Fibroblast of lung (primary cell): ENCODE measurements at regions not wholly inside any gene's neighbourhood (a gene's known extent, or its start where the extent isn't known, plus 50 kb on each side); places are given as distances from the start of the nearest gene placed in this dataset.

Experiments
- DNase-seq, 2 donors: peaks; one replicate each; pipeline versions ENCODE4 v3.0.0 to v3.0.0-alpha.2; 2010; ENCODE audit warnings: low read depth in 2 of 2
- H2AFZ ChIP-seq: 2 replicates; pipeline ENCODE4 v1.5.1; 2012; ENCODE audit warnings: low read length, control low read depth, inconsistent platforms
- H3K27ac ChIP-seq: 2 replicates; pipeline ENCODE4 v1.5.1; 2011; ENCODE audit warnings: low read length, control low read depth; ENCODE audit not compliant: insufficient read depth
- H3K27me3 ChIP-seq: 2 replicates; pipeline ENCODE4 v1.5.1; 2011; ENCODE audit warnings: mild to moderate bottlenecking, low read length; ENCODE audit not compliant: control insufficient read depth, insufficient read depth
- H3K36me3 ChIP-seq: 2 replicates; pipeline ENCODE4 v1.5.1; 2011; ENCODE audit warnings: low read length; ENCODE audit not compliant: control insufficient read depth, insufficient read depth
- H3K4me1 ChIP-seq: 2 replicates; pipeline ENCODE4 v1.5.1; 2011; ENCODE audit warnings: low read length; ENCODE audit not compliant: control insufficient read depth, insufficient read depth; ENCODE audit errors: extremely low read depth
- H3K4me2 ChIP-seq: 2 replicates; pipeline ENCODE4 v1.5.1; 2011; ENCODE audit warnings: low read length, control low read depth; ENCODE audit not compliant: insufficient read depth; ENCODE audit errors: extremely low read depth
- H3K4me3 ChIP-seq, 4 experiments: fragments of 200-600 bp in 1 of 4; sonication (generic) in 1 of 4; replicated peaks in 1 of 4; 2 replicates each; pipeline ENCODE4 v1.5.1; 2011 to 2016; ENCODE audit warnings: low read length in 4 of 4, low read depth in 3 of 4, mild to moderate bottlenecking in 3 of 4, control low read depth in 2 of 4, inconsistent platforms in 1 of 4, mixed read lengths in 1 of 4; ENCODE audit not compliant: insufficient read depth in 1 of 4; ENCODE audit errors: control extremely low read depth in 1 of 4
- H3K79me2 ChIP-seq: 2 replicates; pipeline ENCODE4 v1.5.1; 2012; ENCODE audit warnings: mild to moderate bottlenecking, low read length, inconsistent platforms; ENCODE audit not compliant: control insufficient read depth, insufficient read depth
- H3K9ac ChIP-seq: 2 replicates; pipeline ENCODE4 v1.5.1; 2011; ENCODE audit warnings: mild to moderate bottlenecking, low read length, control low read depth; ENCODE audit not compliant: insufficient read depth
- H3K9me3 ChIP-seq: 2 replicates; pipeline ENCODE4 v1.5.1; 2012; ENCODE audit warnings: low read depth, low read length; ENCODE audit not compliant: control insufficient read depth, insufficient read depth
- H4K20me1 ChIP-seq: 2 replicates; pipeline ENCODE4 v1.5.1; 2011; ENCODE audit warnings: low read length; ENCODE audit not compliant: control insufficient read depth, insufficient read depth; ENCODE audit errors: extremely low read depth
- EZH2 ChIP-seq: IDR thresholded peaks from 2 replicates; pipeline ENCODE4 v1.5.1; 2012; ENCODE audit warnings: low read length, control low read depth, mild to moderate bottlenecking; ENCODE audit errors: missing control alignments
- TF ChIP-seq, protein P1 (sequence below), 2 donors: IDR thresholded peaks in 1 of 2; conservative IDR thresholded peaks in 1 of 2; 1 replicate in 1 of 2; 2 replicates in 1 of 2; pipeline ENCODE4 v1.5.1; 2011 to 2012; ENCODE audit warnings: low read length in 2 of 2, control low read depth in 1 of 2, inconsistent platforms in 1 of 2, low read depth in 1 of 2, mild to moderate bottlenecking in 1 of 2

DNA sequence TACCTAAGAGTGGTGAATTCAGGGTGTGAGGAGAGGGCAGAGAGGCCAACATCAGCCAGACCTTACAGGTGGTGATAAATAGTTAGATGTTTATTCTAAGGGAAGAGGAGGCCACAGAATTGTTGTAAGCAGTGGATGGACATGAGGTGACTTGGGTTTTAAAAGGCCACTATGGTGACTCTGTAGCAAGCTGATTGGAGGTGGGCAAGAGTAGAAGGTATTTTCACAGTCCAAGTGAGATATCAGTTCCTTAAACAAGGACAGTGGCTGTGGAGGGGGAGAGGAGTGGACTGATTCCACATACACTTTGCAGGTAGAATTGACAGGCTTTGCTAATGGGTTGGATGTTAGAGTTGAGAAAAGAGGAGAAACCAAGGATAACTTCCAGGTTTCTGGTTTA is 60.8 kb upstream of the CLDN14 start:
- Histone ChIP-seq H3K27me3 (peaks cover 27% of the 10 kb centered on the region), H3K9me3 (no peaks in the 10 kb centered on the region), H2AFZ (no peak overlapping the region), H4K20me1 (no peaks in the 10 kb centered on the region), H3K36me3 (no peaks in the 10 kb centered on the region), H3K79me2 (no peaks in the 10 kb centered on the region), H3K4me1 (no peaks in the 10 kb centered on the region), H3K9ac (no peak overlapping the region), H3K4me3 (no peak overlapping the region), H3K4me2 (no peak overlapping the region), H3K27ac (no peak overlapping the region)
- DNase-seq = no peak
- no peak for TF ChIP-seq EZH2
- TF ChIP-seq, protein P1, sequence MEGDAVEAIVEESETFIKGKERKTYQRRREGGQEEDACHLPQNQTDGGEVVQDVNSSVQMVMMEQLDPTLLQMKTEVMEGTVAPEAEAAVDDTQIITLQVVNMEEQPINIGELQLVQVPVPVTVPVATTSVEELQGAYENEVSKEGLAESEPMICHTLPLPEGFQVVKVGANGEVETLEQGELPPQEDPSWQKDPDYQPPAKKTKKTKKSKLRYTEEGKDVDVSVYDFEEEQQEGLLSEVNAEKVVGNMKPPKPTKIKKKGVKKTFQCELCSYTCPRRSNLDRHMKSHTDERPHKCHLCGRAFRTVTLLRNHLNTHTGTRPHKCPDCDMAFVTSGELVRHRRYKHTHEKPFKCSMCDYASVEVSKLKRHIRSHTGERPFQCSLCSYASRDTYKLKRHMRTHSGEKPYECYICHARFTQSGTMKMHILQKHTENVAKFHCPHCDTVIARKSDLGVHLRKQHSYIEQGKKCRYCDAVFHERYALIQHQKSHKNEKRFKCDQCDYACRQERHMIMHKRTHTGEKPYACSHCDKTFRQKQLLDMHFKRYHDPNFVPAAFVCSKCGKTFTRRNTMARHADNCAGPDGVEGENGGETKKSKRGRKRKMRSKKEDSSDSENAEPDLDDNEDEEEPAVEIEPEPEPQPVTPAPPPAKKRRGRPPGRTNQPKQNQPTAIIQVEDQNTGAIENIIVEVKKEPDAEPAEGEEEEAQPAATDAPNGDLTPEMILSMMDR (conservative IDR thresholded peaks at IDR 0.05 in 1 of 2, IDR thresholded peaks at IDR 0.05 in 1 of 2; ENCODE audit: low read depth in 1 of 2, low read length in 2 of 2) = no peak

DNA sequence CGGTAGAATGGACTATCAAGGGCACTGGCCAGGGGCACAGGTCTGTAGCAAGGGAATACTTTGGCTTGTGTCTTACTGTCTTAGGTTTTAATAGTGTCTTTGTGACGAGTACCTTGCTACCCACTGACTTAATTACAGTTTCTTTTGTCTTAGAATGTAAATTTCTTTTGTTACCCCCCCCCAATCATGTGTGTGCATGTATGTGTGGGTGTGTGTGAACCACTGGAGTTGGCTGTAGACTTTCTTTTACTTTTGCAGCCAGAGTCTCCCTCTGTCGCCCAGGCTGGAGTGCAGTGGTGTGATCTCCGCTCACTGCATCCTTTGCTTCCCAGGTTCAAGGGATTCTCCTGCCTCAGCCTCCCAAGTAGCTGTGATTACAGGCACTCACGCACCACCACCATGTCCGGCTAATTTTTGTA is 61.8 kb upstream of the CLDN14 start:
- H3K4me2 ChIP-seq = no peak overlapping the region
- H3K27me3 ChIP-seq = peaks cover 31% of the 10 kb centered on the region
- no peaks in the 10 kb centered on the region for H4K20me1 ChIP-seq

DNA sequence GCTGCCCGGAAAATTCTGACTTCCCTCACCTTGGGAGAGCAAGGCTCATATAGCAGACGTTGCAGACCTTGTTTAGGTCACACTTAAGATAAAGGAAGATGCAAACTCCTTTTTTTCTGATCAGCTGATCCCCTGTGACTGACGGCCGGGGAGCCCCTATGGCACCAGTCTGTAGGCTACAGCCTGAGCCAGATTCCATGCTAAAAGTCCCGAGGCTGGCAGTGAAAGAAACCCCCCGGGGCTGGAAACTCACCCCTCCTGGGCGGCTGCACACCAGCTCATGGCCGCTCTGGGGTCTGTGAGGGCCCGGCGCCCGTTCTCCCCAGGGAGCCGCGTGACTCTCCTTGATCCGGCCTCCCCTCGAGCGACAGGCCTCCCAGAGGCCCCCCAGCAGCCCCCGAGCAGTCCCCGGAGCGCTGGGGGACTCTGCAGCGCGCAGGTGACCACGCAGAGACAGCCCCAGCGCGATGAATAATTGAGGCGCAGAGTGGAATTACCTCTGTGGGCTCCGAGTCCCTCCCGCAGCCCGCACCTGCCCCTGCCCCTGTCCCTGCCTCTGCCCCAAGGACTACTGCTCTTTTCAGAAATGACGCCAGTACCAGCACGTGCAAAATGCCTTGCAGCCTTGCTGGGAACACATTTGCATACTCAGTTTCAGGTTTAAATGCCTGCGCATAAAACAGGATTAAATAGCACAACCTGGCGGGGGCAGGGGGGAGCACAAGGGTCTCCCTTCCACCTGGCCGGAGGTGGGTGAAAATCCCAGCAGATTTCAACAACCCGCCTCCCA is 62.6 kb upstream of the CLDN14 start:
- peak; percentile 51 for TF ChIP-seq EZH2
- TF ChIP-seq, protein P1 (conservative IDR thresholded peaks at IDR 0.05 in 1 of 2, IDR thresholded peaks at IDR 0.05 in 1 of 2; ENCODE audit: low read depth in 1 of 2, low read length in 2 of 2) = no peak
- Histone ChIP-seq H2AFZ (no peak overlapping the region), H3K4me1 (no peaks in the 10 kb centered on the region), H4K20me1 (no peaks in the 10 kb centered on the region), H3K79me2 (no peaks in the 10 kb centered on the region), H3K27me3 (peaks cover 33% of the 10 kb centered on the region), H3K27ac (no peak overlapping the region), H3K9me3 (no peaks in the 10 kb centered on the region), H3K4me2 (no peak overlapping the region), H3K4me3 (no peak overlapping the region), H3K9ac (no peak overlapping the region), H3K36me3 (no peaks in the 10 kb centered on the region)
- DNase-seq = no peak

More for the DNA sequence above, 61.8 kb upstream of the CLDN14 start:
- Histone ChIP-seq H3K79me2 (no peaks in the 10 kb centered on the region), H3K9ac (no peak overlapping the region), H3K27ac (no peak overlapping the region), H2AFZ (no peak overlapping the region), H3K9me3 (no peaks in the 10 kb centered on the region), H3K4me3 (no peak overlapping the region), H3K36me3 (no peaks in the 10 kb centered on the region), H3K4me1 (no peaks in the 10 kb centered on the region)
- no peak for TF ChIP-seq EZH2
- TF ChIP-seq, protein P1 (conservative IDR thresholded peaks at IDR 0.05 in 1 of 2, IDR thresholded peaks at IDR 0.05 in 1 of 2; ENCODE audit: low read depth in 1 of 2, low read length in 2 of 2) = no peak
- DNase-seq = no peak
